ENCODE measurements at regions not wholly inside any gene's neighbourhood (a gene's known extent, or its start where the extent isn't known, plus 50 kb on each side); places are given as distances from the start of the nearest gene placed in this dataset.

- no peak overlapping the region for H3K27ac ChIP-seq (ENCODE audit: low read depth in 1 of 2, low read length in 2 of 2)
- H3K9ac ChIP-seq (ENCODE audit: low read depth in 1 of 2, low read length in 2 of 2): no peak overlapping the region
- no peaks in the 10 kb centered on the region for H3K4me1 ChIP-seq (ENCODE audit: control insufficient read depth in 4 of 4, insufficient read depth in 4 of 4, low read length in 3 of 4)
- no peak for TF ChIP-seq GABPA (IDR thresholded peaks at IDR 0.05 in 1 of 2, conservative IDR thresholded peaks at IDR 0.05 in 1 of 2)
- no peak for TF ChIP-seq FOXA1 (IDR thresholded peaks at IDR 0.05)
- no peak for DNase-seq (ENCODE audit: low spot score)
- no peaks in the 10 kb centered on the region for H3K9me3 ChIP-seq (ENCODE audit: control insufficient read depth in 4 of 4, low read length in 3 of 4)
- H3K36me3 ChIP-seq (ENCODE audit: control insufficient read depth in 4 of 4, insufficient read depth in 3 of 4, low read depth in 1 of 4, low read length in 3 of 4): no peaks in the 10 kb centered on the region
- H3K4me3 ChIP-seq (ENCODE audit: low read depth in 1 of 3, low read length in 3 of 3): no peak overlapping the region
- 55% methylated on average over 2 of the region's 2 CpGs for WGBS
- H3K27me3 ChIP-seq (ENCODE audit: control insufficient read depth in 4 of 4, insufficient read depth in 4 of 4, low read length in 3 of 4): no peaks in the 10 kb centered on the region
These were observed 661.0 kb downstream of the GALC start for GRCh38 chr14:87331991-87332390.

GRCh38 chr14:87325741-87326140 is 667.2 kb downstream of the GALC start:
- no peak for TF ChIP-seq NR2F2 (IDR thresholded peaks at IDR 0.05)
- TF ChIP-seq, protein P1, sequence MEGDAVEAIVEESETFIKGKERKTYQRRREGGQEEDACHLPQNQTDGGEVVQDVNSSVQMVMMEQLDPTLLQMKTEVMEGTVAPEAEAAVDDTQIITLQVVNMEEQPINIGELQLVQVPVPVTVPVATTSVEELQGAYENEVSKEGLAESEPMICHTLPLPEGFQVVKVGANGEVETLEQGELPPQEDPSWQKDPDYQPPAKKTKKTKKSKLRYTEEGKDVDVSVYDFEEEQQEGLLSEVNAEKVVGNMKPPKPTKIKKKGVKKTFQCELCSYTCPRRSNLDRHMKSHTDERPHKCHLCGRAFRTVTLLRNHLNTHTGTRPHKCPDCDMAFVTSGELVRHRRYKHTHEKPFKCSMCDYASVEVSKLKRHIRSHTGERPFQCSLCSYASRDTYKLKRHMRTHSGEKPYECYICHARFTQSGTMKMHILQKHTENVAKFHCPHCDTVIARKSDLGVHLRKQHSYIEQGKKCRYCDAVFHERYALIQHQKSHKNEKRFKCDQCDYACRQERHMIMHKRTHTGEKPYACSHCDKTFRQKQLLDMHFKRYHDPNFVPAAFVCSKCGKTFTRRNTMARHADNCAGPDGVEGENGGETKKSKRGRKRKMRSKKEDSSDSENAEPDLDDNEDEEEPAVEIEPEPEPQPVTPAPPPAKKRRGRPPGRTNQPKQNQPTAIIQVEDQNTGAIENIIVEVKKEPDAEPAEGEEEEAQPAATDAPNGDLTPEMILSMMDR (IDR thresholded peaks at IDR 0.05; ENCODE audit: low read depth, low read length, missing input control): no peak
- no peak for TF ChIP-seq HNF4G (IDR thresholded peaks at IDR 0.05)
- TF ChIP-seq YY1 (IDR thresholded peaks at IDR 0.05): no peak
- TF ChIP-seq FOXA1 (IDR thresholded peaks at IDR 0.05): no peak
- H3K27me3 ChIP-seq (ENCODE audit: control insufficient read depth in 4 of 4, insufficient read depth in 4 of 4, low read length in 3 of 4): no peaks in the 10 kb centered on the region
- WGBS: 72% methylated on average over 2 of the region's 2 CpGs
- H3K9me3 ChIP-seq (ENCODE audit: control insufficient read depth in 4 of 4, low read length in 3 of 4): no peaks in the 10 kb centered on the region
- H3K27ac ChIP-seq (ENCODE audit: low read depth in 1 of 2, low read length in 2 of 2): no peak overlapping the region
- H3K4me1 ChIP-seq (ENCODE audit: control insufficient read depth in 4 of 4, insufficient read depth in 4 of 4, low read length in 3 of 4): no peaks in the 10 kb centered on the region
- H3K36me3 ChIP-seq (ENCODE audit: control insufficient read depth in 4 of 4, insufficient read depth in 3 of 4, low read depth in 1 of 4, low read length in 3 of 4): no peaks in the 10 kb centered on the region
- no peak for DNase-seq (ENCODE audit: low spot score)
- no peak overlapping the region for H3K9ac ChIP-seq (ENCODE audit: low read depth in 1 of 2, low read length in 2 of 2)
- H3K4me3 ChIP-seq (ENCODE audit: low read depth in 1 of 3, low read length in 3 of 3): no peak overlapping the region

DNA sequence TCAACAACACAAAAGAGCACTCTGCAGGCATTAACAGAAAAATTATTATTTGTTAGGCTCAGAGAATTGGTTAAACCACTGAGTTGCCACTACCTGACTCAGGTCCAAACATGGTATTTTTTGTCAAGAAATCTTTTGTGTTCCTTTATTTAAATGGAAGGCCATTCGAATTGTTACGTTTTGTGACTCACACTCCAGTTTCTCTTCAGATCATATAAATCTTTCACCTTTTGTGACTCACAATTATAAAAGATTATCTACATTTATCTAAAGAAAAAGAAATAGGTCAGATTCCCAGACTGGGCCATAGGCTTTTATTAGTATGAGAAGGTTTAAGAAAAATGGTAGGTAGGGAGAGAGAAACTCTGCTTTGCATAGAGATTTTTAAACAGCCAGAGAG is 669.8 kb downstream of the GALC start:
- no peak overlapping the region for H3K4me3 ChIP-seq (ENCODE audit: low read depth in 1 of 3, low read length in 3 of 3)
- no peaks in the 10 kb centered on the region for H3K36me3 ChIP-seq (ENCODE audit: control insufficient read depth in 4 of 4, insufficient read depth in 3 of 4, low read depth in 1 of 4, low read length in 3 of 4)
- H3K27ac ChIP-seq (ENCODE audit: low read depth in 1 of 2, low read length in 2 of 2): no peak overlapping the region
- H3K9me3 ChIP-seq (ENCODE audit: control insufficient read depth in 4 of 4, low read length in 3 of 4): no peaks in the 10 kb centered on the region
- 71% methylated on average over 2 of the region's 2 CpGs for WGBS
- no peak overlapping the region for H3K9ac ChIP-seq (ENCODE audit: low read depth in 1 of 2, low read length in 2 of 2)
- no peak for TF ChIP-seq NR2F2 (IDR thresholded peaks at IDR 0.05)
- TF ChIP-seq RXRA (IDR thresholded peaks at IDR 0.05): no peak
- TF ChIP-seq YY1 (IDR thresholded peaks at IDR 0.05): no peak
- TF ChIP-seq, protein P2, sequence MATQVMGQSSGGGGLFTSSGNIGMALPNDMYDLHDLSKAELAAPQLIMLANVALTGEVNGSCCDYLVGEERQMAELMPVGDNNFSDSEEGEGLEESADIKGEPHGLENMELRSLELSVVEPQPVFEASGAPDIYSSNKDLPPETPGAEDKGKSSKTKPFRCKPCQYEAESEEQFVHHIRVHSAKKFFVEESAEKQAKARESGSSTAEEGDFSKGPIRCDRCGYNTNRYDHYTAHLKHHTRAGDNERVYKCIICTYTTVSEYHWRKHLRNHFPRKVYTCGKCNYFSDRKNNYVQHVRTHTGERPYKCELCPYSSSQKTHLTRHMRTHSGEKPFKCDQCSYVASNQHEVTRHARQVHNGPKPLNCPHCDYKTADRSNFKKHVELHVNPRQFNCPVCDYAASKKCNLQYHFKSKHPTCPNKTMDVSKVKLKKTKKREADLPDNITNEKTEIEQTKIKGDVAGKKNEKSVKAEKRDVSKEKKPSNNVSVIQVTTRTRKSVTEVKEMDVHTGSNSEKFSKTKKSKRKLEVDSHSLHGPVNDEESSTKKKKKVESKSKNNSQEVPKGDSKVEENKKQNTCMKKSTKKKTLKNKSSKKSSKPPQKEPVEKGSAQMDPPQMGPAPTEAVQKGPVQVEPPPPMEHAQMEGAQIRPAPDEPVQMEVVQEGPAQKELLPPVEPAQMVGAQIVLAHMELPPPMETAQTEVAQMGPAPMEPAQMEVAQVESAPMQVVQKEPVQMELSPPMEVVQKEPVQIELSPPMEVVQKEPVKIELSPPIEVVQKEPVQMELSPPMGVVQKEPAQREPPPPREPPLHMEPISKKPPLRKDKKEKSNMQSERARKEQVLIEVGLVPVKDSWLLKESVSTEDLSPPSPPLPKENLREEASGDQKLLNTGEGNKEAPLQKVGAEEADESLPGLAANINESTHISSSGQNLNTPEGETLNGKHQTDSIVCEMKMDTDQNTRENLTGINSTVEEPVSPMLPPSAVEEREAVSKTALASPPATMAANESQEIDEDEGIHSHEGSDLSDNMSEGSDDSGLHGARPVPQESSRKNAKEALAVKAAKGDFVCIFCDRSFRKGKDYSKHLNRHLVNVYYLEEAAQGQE (IDR thresholded peaks at IDR 0.05): no peak
- no peak for TF ChIP-seq FOXA2 (IDR thresholded peaks at IDR 0.05)
- TF ChIP-seq ATF3 (IDR thresholded peaks at IDR 0.05): no peak
- TF ChIP-seq MAX (IDR thresholded peaks at IDR 0.05): no peak
- TF ChIP-seq, protein P3, sequence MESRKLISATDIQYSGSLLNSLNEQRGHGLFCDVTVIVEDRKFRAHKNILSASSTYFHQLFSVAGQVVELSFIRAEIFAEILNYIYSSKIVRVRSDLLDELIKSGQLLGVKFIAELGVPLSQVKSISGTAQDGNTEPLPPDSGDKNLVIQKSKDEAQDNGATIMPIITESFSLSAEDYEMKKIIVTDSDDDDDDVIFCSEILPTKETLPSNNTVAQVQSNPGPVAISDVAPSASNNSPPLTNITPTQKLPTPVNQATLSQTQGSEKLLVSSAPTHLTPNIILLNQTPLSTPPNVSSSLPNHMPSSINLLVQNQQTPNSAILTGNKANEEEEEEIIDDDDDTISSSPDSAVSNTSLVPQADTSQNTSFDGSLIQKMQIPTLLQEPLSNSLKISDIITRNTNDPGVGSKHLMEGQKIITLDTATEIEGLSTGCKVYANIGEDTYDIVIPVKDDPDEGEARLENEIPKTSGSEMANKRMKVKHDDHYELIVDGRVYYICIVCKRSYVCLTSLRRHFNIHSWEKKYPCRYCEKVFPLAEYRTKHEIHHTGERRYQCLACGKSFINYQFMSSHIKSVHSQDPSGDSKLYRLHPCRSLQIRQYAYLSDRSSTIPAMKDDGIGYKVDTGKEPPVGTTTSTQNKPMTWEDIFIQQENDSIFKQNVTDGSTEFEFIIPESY (IDR thresholded peaks at IDR 0.05): no peak
- TF ChIP-seq EGR1 (IDR thresholded peaks at IDR 0.05; ENCODE audit: low read depth in 2 of 2): no peak
- TF ChIP-seq GABPA (IDR thresholded peaks at IDR 0.05 in 1 of 2, conservative IDR thresholded peaks at IDR 0.05 in 1 of 2): no peak
- TF ChIP-seq, protein P1 (IDR thresholded peaks at IDR 0.05; ENCODE audit: low read depth, low read length, missing input control): no peak
- TF ChIP-seq RAD21 (IDR thresholded peaks at IDR 0.05): no peak
- no peak for TF ChIP-seq HNF4A (conservative IDR thresholded peaks at IDR 0.05)
- no peak for TF ChIP-seq SP1 (IDR thresholded peaks at IDR 0.05)
- DNase-seq (ENCODE audit: low spot score): no peak
- no peaks in the 10 kb centered on the region for H3K27me3 ChIP-seq (ENCODE audit: control insufficient read depth in 4 of 4, insufficient read depth in 4 of 4, low read length in 3 of 4)
- H3K4me1 ChIP-seq (ENCODE audit: control insufficient read depth in 4 of 4, insufficient read depth in 4 of 4, low read length in 3 of 4): no peaks in the 10 kb centered on the region
